Kasumi-1 (cell line): ENCODE measurements at regions not wholly inside any gene's neighbourhood (a gene's known extent, or its start where the extent isn't known, plus 50 kb on each side); places are given as distances from the start of the nearest gene placed in this dataset.
"Not testable (repeated sequence)": the region's sequence is repeated elsewhere in the genome, so short reads cannot be mapped to it uniquely, and the experiment has no call there.

Experiments used
- DNase-seq, 2 experiments: peaks; one replicate each; lab custom pipeline; 2025; lab: John Stamatoyannopoulos, UW

- DNase-seq, result no peak
Measured at GRCh38 chr7:46934198-46934825, 647.6 kb downstream of the TNS3 start.

- no peak for DNase-seq
Measured at GRCh38 chr7:46933596-46933995, 648.3 kb downstream of the TNS3 start.

GRCh38 chr7:46932676-46933424 is 649.1 kb downstream of the TNS3 start:
- no peak for DNase-seq

- DNase-seq, result no peak
Measured at GRCh38 chr7:46932306-46932675, 649.6 kb downstream of the TNS3 start.

GRCh38 chr7:46930366-46930765 is 651.5 kb downstream of the TNS3 start:
- DNase-seq, result no peak

GRCh38 chr7:46929359-46929758 is 652.6 kb downstream of the TNS3 start:
- no peak for DNase-seq

- DNase-seq, result no peak
Measured at GRCh38 chr7:46928719-46929118, 653.2 kb downstream of the TNS3 start.

- DNase-seq, result no peak
Measured at GRCh38 chr7:46927131-46927810, 654.6 kb downstream of the TNS3 start.

- DNase-seq, result no peak
Measured at GRCh38 chr7:46916581-46916980, 665.3 kb downstream of the TNS3 start.

GRCh38 chr7:46912692-46913091 is 669.2 kb downstream of the TNS3 start:
- no peak for DNase-seq

GRCh38 chr7:46909601-46910051 is 672.3 kb downstream of the TNS3 start:
- no peak for DNase-seq

GRCh38 chr7:46908770-46909169 is 673.1 kb downstream of the TNS3 start:
- no peak for DNase-seq

GRCh38 chr7:46904523-46904922 is 677.4 kb downstream of the TNS3 start:
- DNase-seq, result not testable (repeated sequence)

GRCh38 chr7:46902463-46902862 is 679.4 kb downstream of the TNS3 start:
- DNase-seq, result no peak

- DNase-seq, result no peak
Measured at GRCh38 chr7:46900312-46901263, 681.3 kb downstream of the TNS3 start.

GRCh38 chr7:46897381-46897780 is 684.5 kb downstream of the TNS3 start:
- no peak for DNase-seq

- no peak for DNase-seq
Measured at GRCh38 chr7:46886669-46887374, 695.1 kb downstream of the TNS3 start.

- DNase-seq, result no peak
Measured at GRCh38 chr7:46885167-46885566, 696.7 kb downstream of the TNS3 start.

- no peak for DNase-seq
Measured at GRCh38 chr7:46881507-46882127, 700.3 kb downstream of the TNS3 start.

GRCh38 chr7:46880508-46881196 is 701.3 kb downstream of the TNS3 start:
- no peak for DNase-seq
